Activated CD4-positive, alpha-beta T cell treated with anti-CD3 and anti-CD28 coated beads, Interleukin-2, amount 10 ng/mL, durations not matched to agents 7 days and 5 days (primary cell): ENCODE measurements at regions not wholly inside any gene's neighbourhood (a gene's known extent, or its start where the extent isn't known, plus 50 kb on each side); places are given as distances from the start of the nearest gene placed in this dataset.

Experiments
- CTCF ChIA-PET: fragments of 350-600 bp; sonication (Branson Sonifier 250); formaldehyde crosslinking; loops from one replicate; lab custom pipeline; 2021; ENCODE audit warnings: antibody characterized with exemption; lab: Charles Lee
- POLR2A ChIA-PET: fragments of 350-600 bp; sonication (Branson Sonifier 250); formaldehyde crosslinking; loops from one replicate; lab custom pipeline; 2021; ENCODE audit warnings: antibody characterized with exemption; lab: Charles Lee
- DNase-seq: peaks from one replicate; pipeline ENCODE4 v3.0.0-alpha.2; 2020
- H3K27ac Mint-ChIP-seq: one replicate; pipeline ENCODE4 v1.8.0; 2021; ENCODE audit warnings: mild to moderate bottlenecking, moderate library complexity, mixed read lengths
- H3K27me3 Mint-ChIP-seq: one replicate; pipeline ENCODE4 v1.8.0; 2021; ENCODE audit warnings: mixed read lengths
- H3K36me3 Mint-ChIP-seq: one replicate; pipeline ENCODE4 v1.8.0; 2021; ENCODE audit warnings: low read depth, mixed read lengths
- H3K4me1 Mint-ChIP-seq: one replicate; pipeline ENCODE4 v1.8.0; 2021; ENCODE audit warnings: mixed read lengths
- H3K4me3 Mint-ChIP-seq: one replicate; pipeline ENCODE4 v1.8.0; 2021; ENCODE audit warnings: mild to moderate bottlenecking, moderate library complexity, mixed read lengths
- H3K9me3 Mint-ChIP-seq: one replicate; pipeline ENCODE4 v1.8.0; 2021; ENCODE audit warnings: mixed read lengths

DNA sequence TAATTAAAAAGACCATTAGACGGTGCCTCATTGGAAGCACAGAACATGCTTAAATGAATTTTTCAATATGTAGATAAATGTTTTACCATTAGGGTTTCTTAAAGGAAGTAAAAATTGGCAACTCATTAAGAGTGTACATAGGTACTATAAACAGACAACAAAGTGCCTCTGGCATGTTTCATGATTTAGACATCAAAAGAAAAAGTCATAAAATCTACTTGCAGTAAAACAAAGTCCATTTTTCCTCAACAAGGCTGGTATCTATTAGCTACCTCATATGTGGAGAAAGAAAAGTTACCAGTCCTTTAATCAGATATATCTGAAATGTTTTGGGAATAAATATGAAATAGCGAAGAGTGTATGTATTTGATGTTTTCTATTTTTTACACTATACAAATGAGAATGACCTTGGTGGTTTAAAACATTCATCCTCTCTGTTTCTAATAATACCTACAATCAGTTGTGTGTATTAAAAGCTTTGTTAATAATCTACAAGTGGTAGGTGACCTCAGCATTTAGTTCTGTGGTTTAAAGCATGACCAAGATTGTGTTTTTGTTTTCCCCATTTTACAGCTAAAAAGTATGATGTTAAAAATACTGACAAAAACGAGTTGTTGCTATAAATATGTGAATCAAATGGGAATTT is 87.5 kb downstream of the HDGFL1 start:
- ChIA-PET CTCF (no interaction called here), POLR2A (no interaction called here)
- H3K9me3 Mint-ChIP-seq, result no peaks in the 10 kb centered on the region
- H3K27me3 Mint-ChIP-seq, result no peaks in the 10 kb centered on the region
- no peaks in the 10 kb centered on the region for H3K36me3 Mint-ChIP-seq
- no peak for DNase-seq
- H3K4me3 Mint-ChIP-seq, result no peak overlapping the region
- H3K27ac Mint-ChIP-seq, result no peak overlapping the region
- H3K4me1 Mint-ChIP-seq, result no peaks in the 10 kb centered on the region

DNA sequence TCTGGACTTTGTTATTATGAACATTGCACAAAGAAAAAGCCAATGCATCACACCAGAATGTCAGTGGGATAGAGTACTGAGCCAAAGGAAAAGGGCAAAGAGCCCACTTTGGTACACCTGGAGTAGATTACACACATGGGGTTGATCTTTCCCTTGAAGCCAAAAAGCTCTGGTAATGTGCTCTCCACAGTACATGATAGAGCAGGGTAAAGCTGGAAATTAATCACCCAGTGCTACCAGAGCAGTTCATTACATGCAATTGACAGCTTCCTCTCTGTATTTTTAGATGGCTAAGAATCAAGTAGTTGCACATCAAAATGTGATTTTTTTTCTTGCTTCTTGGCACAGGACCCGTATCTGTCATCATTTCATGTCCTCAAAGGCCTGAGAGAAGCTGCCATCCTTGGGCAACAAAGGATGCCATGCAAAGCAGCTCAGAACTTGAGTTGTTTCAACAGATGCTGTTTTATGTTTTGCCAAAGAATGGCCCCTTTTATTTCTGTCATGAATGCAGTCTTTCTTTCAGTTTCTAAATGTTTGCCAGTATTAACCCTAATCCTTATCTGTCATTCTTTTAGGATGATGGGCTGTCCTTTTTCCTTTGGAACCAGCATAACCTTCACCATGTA is 88.1 kb downstream of the HDGFL1 start:
- H3K4me1 Mint-ChIP-seq, result no peaks in the 10 kb centered on the region
- no peaks in the 10 kb centered on the region for H3K27me3 Mint-ChIP-seq
- ChIA-PET POLR2A (no interaction called here), CTCF (no interaction called here)
- no peaks in the 10 kb centered on the region for H3K36me3 Mint-ChIP-seq
- no peak overlapping the region for H3K27ac Mint-ChIP-seq
- H3K4me3 Mint-ChIP-seq, result no peak overlapping the region
- no peaks in the 10 kb centered on the region for H3K9me3 Mint-ChIP-seq
- DNase-seq, result no peak

DNA sequence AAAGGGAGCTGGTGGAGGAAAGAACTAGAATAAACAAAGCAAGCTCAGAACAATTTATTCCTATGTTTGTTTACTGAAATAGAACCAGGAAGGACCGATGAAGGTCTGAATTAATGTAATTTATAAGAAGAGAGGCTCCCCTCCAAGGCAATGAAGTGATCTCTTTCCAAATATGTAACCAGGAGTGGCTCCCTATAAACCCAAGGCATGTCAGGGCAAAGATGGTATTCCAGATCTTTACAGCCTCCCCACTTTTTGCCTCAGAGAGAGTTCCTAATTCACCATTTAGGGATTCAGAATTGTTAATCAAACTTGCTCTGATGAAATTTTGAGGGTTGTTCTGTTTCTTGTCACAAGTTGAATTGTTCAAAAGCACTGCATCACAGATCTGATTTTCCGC is 88.8 kb downstream of the HDGFL1 start:
- POLR2A ChIA-PET, result no interaction called here
- Mint-ChIP-seq H3K27me3 (no peaks in the 10 kb centered on the region), H3K4me3 (no peak overlapping the region), H3K9me3 (no peaks in the 10 kb centered on the region), H3K36me3 (no peaks in the 10 kb centered on the region), H3K27ac (no peak overlapping the region), H3K4me1 (no peaks in the 10 kb centered on the region)
- CTCF ChIA-PET, result no interaction called here
- DNase-seq, result no peak

DNA sequence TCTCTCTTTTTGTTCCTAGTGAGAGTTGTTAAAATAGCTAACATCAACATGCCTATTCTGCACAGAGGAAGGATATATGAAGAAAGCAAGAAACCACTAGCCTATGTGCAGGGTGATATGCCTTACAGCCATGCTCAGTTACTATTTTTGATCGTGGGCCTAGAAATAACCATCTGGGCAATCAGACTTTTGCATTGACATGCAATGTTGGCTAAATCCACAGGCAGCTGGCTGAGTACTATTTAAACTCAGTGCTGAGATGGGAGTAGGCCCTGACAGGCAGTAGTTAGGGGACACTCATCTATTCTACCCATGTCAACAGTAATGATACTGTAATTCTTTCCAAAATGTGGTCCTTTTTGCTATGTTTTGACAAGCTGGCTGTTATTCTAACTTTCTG is 89.6 kb downstream of the HDGFL1 start:
- Mint-ChIP-seq H3K27me3 (no peaks in the 10 kb centered on the region), H3K36me3 (no peaks in the 10 kb centered on the region), H3K27ac (no peak overlapping the region), H3K4me1 (no peaks in the 10 kb centered on the region), H3K9me3 (no peaks in the 10 kb centered on the region), H3K4me3 (no peak overlapping the region)
- CTCF ChIA-PET, result no interaction called here
- no peak for DNase-seq
- POLR2A ChIA-PET, result no interaction called here

DNA sequence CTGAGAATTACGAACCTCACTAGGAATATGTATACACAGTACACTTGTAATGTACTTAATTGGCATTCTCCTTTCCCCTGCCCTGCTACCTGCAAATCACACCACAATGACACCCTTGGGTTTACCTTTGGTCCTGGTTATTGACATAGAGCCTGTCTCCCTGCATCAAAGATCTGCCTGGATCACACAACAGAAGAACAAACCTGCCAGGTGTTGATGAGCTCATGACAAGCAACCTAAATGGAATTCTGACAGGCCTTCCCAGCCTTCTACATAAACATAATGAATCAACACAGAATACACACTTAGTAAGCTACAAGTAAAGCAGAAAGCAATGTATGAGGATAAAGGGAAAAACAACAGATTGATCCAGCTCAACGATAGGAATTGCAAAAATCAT is 95.6 kb downstream of the HDGFL1 start:
- CTCF ChIA-PET, result no interaction called here
- no peak for DNase-seq

DNA sequence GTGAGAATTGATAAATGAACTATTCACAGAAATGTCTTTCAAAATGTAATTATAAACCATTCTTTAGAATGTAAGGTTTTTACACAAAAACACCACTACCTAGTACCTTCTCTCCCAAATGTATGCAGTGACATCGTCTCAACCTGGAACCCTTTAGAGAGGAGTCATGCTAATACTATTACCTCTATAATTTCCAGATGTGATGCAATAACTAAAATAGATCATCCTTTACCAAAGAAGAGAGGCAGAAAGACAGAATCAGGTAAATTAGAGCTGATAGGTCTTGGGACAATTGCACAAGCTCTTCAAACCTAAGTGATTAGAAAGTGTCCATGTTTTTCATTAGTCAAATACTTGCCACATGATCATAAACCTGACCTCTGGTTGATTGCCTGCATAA is 96.7 kb downstream of the HDGFL1 start:
- no peaks in the 10 kb centered on the region for H3K9me3 Mint-ChIP-seq
- no peak overlapping the region for H3K27ac Mint-ChIP-seq
- ChIA-PET CTCF (no interaction called here), POLR2A (no interaction called here)
- DNase-seq, result no peak
- H3K36me3 Mint-ChIP-seq, result no peaks in the 10 kb centered on the region
- H3K4me1 Mint-ChIP-seq, result no peaks in the 10 kb centered on the region
- H3K4me3 Mint-ChIP-seq, result no peak overlapping the region
- no peaks in the 10 kb centered on the region for H3K27me3 Mint-ChIP-seq

More for the DNA sequence above, 95.6 kb downstream of the HDGFL1 start:
- no peaks in the 10 kb centered on the region for H3K9me3 Mint-ChIP-seq
- POLR2A ChIA-PET, result no interaction called here
- H3K4me3 Mint-ChIP-seq, result no peak overlapping the region
- no peaks in the 10 kb centered on the region for H3K36me3 Mint-ChIP-seq
- H3K4me1 Mint-ChIP-seq, result no peaks in the 10 kb centered on the region
- no peaks in the 10 kb centered on the region for H3K27me3 Mint-ChIP-seq
- H3K27ac Mint-ChIP-seq, result no peak overlapping the region

DNA sequence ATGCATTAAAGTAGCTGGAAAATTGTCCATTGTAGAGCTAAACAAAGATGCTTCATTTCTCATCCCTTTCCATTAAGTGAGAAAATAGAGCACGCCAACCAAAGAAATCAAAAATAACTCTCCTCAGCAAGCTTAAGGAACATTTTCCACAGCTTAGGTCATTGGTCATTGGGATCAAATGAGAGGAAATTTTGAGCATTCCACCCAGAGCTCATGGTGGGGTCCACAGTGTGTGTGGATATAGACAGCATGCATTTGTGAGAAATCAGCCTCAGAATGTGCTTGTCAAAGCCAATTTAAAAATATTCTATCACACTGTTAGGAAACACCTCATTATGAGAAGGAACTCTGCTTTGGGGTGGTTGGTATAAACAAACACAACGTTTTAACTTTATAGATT is 97.2 kb downstream of the HDGFL1 start:
- Mint-ChIP-seq H3K27me3 (no peaks in the 10 kb centered on the region), H3K9me3 (no peaks in the 10 kb centered on the region), H3K4me3 (no peak overlapping the region), H3K27ac (no peak overlapping the region), H3K4me1 (no peaks in the 10 kb centered on the region), H3K36me3 (no peaks in the 10 kb centered on the region)
- no peak for DNase-seq
- ChIA-PET POLR2A (no interaction called here), CTCF (no interaction called here)

DNA sequence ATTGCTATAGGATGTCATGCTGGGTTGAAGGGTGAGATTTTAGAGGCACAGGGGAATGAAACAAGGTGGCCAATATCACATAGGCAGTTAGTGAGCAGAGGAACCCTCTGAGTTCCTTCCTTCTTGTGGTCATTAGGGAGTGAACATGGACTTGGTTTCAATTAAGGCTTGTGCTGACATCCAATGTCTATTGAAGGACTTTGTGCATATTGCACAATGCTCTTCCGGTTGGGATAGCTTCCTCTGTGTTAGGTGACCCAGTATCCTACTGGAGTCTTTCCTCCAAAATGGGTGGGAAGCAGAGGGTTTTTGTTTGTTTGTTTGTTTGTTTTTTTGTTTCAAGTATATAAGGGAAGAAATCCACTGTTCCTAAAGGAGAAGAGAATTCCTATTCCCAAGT is 98.5 kb downstream of the HDGFL1 start:
- ChIA-PET POLR2A (no interaction called here), CTCF (no interaction called here)
- no peaks in the 10 kb centered on the region for H3K36me3 Mint-ChIP-seq
- no peak for DNase-seq
- no peaks in the 10 kb centered on the region for H3K27me3 Mint-ChIP-seq
- no peak overlapping the region for H3K27ac Mint-ChIP-seq
- H3K4me3 Mint-ChIP-seq, result no peak overlapping the region
- H3K4me1 Mint-ChIP-seq, result no peaks in the 10 kb centered on the region
- H3K9me3 Mint-ChIP-seq, result no peaks in the 10 kb centered on the region

DNA sequence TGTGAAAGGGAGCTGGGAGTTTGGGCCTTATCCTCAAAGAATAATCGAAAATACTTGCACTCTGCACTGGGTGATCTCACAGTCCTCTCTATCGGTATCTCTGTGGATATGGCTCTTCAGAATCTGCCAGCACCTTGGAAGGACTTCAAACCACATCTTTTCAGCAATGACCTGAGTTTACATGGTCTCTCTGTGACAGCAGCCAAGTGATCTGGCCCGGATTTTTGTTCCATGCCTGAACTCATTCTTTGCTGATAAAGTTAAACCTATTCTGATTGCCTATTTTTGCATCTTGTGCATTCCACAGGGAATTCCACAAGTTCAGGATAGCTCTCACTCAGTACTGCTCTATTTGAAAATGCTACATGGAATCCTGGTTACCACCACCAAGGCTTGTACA is 98.9 kb downstream of the HDGFL1 start:
- Mint-ChIP-seq H3K9me3 (no peaks in the 10 kb centered on the region), H3K27ac (no peak overlapping the region), H3K4me3 (no peak overlapping the region), H3K27me3 (no peaks in the 10 kb centered on the region), H3K4me1 (no peaks in the 10 kb centered on the region), H3K36me3 (no peaks in the 10 kb centered on the region)
- ChIA-PET CTCF (no interaction called here), POLR2A (no interaction called here)
- DNase-seq, result no peak

DNA sequence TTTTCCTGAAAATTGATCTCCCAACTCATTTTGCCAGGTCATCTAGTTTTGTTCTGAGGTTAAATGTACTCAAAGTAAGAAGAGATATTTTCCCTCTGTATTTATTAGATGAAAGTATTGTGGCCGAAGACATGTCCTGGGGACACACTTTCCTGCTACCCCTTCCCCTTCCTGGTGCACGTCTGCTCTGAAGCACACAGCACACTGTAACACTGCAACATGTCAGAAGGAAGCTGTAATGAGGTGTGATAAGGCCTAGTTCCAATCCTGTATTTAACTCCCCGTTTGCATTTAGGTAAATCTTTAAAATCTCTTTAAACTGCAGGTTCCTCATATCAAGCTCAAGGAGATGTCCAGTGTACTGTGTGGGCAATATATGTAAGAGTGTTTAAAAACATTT is 99.4 kb downstream of the HDGFL1 start:
- POLR2A ChIA-PET, result no interaction called here
- no peaks in the 10 kb centered on the region for H3K4me1 Mint-ChIP-seq
- no peaks in the 10 kb centered on the region for H3K9me3 Mint-ChIP-seq
- CTCF ChIA-PET, result no interaction called here
- H3K27me3 Mint-ChIP-seq, result no peaks in the 10 kb centered on the region
- no peak overlapping the region for H3K27ac Mint-ChIP-seq
- no peak overlapping the region for H3K4me3 Mint-ChIP-seq
- no peaks in the 10 kb centered on the region for H3K36me3 Mint-ChIP-seq
- DNase-seq, result no peak

DNA sequence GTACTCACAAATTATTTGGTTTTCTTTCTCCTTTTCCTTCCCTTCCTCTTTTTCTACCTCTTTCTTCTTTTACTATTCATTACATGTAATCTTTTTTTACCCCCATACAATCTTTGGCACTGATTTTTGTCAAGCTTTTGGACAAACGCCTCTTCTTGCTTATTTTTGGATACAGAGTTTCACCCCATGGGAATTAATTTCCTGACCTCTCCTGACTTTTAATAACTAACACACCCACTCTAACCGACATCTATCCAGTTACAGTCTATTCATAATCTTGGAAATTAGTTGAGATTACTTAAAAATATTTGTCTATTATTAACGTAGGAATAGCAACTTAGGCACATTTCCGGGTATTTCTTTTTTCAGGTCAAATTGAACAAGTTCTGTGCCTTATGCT is 101.2 kb downstream of the HDGFL1 start:
- H3K4me1 Mint-ChIP-seq, result no peaks in the 10 kb centered on the region
- no peak overlapping the region for H3K27ac Mint-ChIP-seq
- ChIA-PET CTCF (no interaction called here), POLR2A (no interaction called here)
- DNase-seq, result no peak
- no peaks in the 10 kb centered on the region for H3K36me3 Mint-ChIP-seq
- H3K4me3 Mint-ChIP-seq, result no peak overlapping the region
- H3K9me3 Mint-ChIP-seq, result no peaks in the 10 kb centered on the region
- H3K27me3 Mint-ChIP-seq, result no peaks in the 10 kb centered on the region

DNA sequence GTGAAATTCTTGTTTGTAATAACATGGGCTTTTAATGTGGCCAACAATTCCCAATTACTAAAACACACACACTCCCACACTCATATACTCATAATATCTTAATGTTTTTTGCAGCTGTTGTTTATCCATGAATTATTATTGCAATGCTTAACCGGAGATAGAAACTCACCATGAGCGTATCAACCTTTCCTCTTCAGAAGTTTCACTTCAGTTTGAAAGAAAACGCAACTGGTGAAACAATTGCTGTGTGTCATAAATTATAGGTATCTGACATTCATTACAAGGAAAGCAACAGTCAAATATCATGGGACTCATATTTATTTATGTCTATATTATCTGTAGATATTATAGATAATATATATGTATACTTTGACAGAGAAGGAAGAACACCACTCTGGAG is 104.1 kb downstream of the HDGFL1 start:
- Mint-ChIP-seq H3K9me3 (no peaks in the 10 kb centered on the region), H3K27ac (no peak overlapping the region), H3K4me1 (no peaks in the 10 kb centered on the region), H3K4me3 (no peak overlapping the region), H3K36me3 (no peaks in the 10 kb centered on the region), H3K27me3 (no peaks in the 10 kb centered on the region)
- ChIA-PET POLR2A (no interaction called here), CTCF (no interaction called here)
- DNase-seq, result no peak

DNA sequence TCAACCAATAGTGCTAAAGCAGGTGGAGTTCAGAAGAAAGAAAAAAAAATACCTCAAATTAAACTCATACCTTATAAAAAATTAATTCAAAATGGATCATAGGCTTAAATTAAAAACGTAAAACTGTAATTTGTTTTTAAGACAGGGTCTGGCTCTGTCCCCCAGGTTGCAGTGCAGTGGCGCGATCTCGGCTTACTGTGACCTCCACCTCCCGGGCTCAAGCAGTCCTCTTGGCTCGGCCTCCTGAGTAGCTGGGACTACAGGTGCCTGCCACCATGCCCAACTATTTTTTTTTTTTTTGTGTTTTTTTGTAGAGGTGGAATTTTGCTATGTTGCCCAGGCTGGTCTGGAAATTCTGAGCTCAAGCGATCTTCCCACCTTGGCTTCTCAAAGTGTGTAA is 111.6 kb downstream of the HDGFL1 start:
- no peak for DNase-seq
- no peaks in the 10 kb centered on the region for H3K27me3 Mint-ChIP-seq
- no peak overlapping the region for H3K4me3 Mint-ChIP-seq
- CTCF ChIA-PET, result no interaction called here
- no peak overlapping the region for H3K27ac Mint-ChIP-seq
- no peaks in the 10 kb centered on the region for H3K9me3 Mint-ChIP-seq
- POLR2A ChIA-PET, result no interaction called here
- H3K4me1 Mint-ChIP-seq, result no peaks in the 10 kb centered on the region
- H3K36me3 Mint-ChIP-seq, result no peaks in the 10 kb centered on the region

DNA sequence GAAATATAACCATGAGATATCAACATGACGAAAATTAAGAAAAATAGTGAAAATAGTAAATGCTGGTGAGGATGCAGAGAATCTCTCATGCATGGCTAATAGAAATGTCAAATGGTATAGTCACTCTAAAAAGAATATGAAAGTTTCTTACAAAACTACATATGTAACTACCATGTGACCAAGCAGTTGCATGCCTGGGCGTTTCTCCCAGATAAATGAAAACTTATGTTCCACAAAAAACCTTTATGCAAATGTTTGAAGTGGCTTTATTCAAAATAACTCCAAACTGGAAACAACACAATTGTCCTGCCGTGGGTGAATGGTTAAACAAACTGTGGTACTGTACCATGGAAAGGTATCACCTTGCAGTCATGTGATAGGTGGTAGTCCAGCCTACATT is 112.4 kb downstream of the HDGFL1 start:
- no peak for DNase-seq
- ChIA-PET POLR2A (no interaction called here), CTCF (no interaction called here)
- no peak overlapping the region for H3K27ac Mint-ChIP-seq
- no peaks in the 10 kb centered on the region for H3K36me3 Mint-ChIP-seq
- H3K4me3 Mint-ChIP-seq, result no peak overlapping the region
- no peaks in the 10 kb centered on the region for H3K4me1 Mint-ChIP-seq
- no peaks in the 10 kb centered on the region for H3K27me3 Mint-ChIP-seq
- no peaks in the 10 kb centered on the region for H3K9me3 Mint-ChIP-seq
